ENCODE measurements at regions not wholly inside any gene's neighbourhood (a gene's known extent, or its start where the extent isn't known, plus 50 kb on each side); places are given as distances from the start of the nearest gene placed in this dataset.

GRCh38 chr14:82073547-82073946, 539.9 kb upstream of the SEL1L start:
- H3K4me3 ChIP-seq (ENCODE audit: low read depth, low read length, poor library complexity, severe bottlenecking) = no peak overlapping the region
- H4K20me1 ChIP-seq (ENCODE audit: insufficient read depth, low read length) = no peaks in the 10 kb centered on the region
- H2AFZ ChIP-seq (ENCODE audit: low read length) = no peak overlapping the region
- H3K9me3 ChIP-seq (ENCODE audit: low read length) = no peaks in the 10 kb centered on the region
- no peaks in the 10 kb centered on the region for H3K4me1 ChIP-seq (ENCODE audit: insufficient read depth, low read length, severe bottlenecking)
- no peaks in the 10 kb centered on the region for H3F3A ChIP-seq (ENCODE audit: insufficient read depth, low read length)
- no peaks in the 10 kb centered on the region for H3K79me2 ChIP-seq (ENCODE audit: insufficient read depth, low read length)
- no peaks in the 10 kb centered on the region for H3K36me3 ChIP-seq (ENCODE audit: insufficient read depth, low read length)
- no peaks in the 10 kb centered on the region for H3K27me3 ChIP-seq (ENCODE audit: insufficient read depth, low read length)
- TF ChIP-seq CTCF (IDR thresholded peaks at IDR 0.05; ENCODE audit: low read length) = no peak
- TF ChIP-seq EZH2 (IDR thresholded peaks at IDR 0.05; ENCODE audit: borderline replicate concordance, low read length) = no peak
- H3K9ac ChIP-seq (ENCODE audit: low read length) = no peak overlapping the region
- no peaks in the 10 kb centered on the region for H3K9me2 ChIP-seq (ENCODE audit: low read depth, low read length)
- no peak overlapping the region for H3K27ac ChIP-seq (ENCODE audit: low read depth, low read length, poor library complexity, severe bottlenecking)
- H3K4me2 ChIP-seq (ENCODE audit: low read length) = no peak overlapping the region

GRCh38 chr14:82075566-82075965, 541.9 kb upstream of the SEL1L start:
- no peak overlapping the region for H2AFZ ChIP-seq (ENCODE audit: low read length)
- no peak overlapping the region for H3K9ac ChIP-seq (ENCODE audit: low read length)
- H3K4me3 ChIP-seq (ENCODE audit: low read depth, low read length, poor library complexity, severe bottlenecking) = no peak overlapping the region
- no peaks in the 10 kb centered on the region for H3K27me3 ChIP-seq (ENCODE audit: insufficient read depth, low read length)
- H3F3A ChIP-seq (ENCODE audit: insufficient read depth, low read length) = no peaks in the 10 kb centered on the region
- H4K20me1 ChIP-seq (ENCODE audit: insufficient read depth, low read length) = no peaks in the 10 kb centered on the region
- no peaks in the 10 kb centered on the region for H3K36me3 ChIP-seq (ENCODE audit: insufficient read depth, low read length)
- H3K27ac ChIP-seq (ENCODE audit: low read depth, low read length, poor library complexity, severe bottlenecking) = no peak overlapping the region
- no peaks in the 10 kb centered on the region for H3K9me3 ChIP-seq (ENCODE audit: low read length)
- H3K9me2 ChIP-seq (ENCODE audit: low read depth, low read length) = no peaks in the 10 kb centered on the region
- no peak overlapping the region for H3K4me2 ChIP-seq (ENCODE audit: low read length)
- TF ChIP-seq CTCF (IDR thresholded peaks at IDR 0.05; ENCODE audit: low read length) (no peak), EZH2 (IDR thresholded peaks at IDR 0.05; ENCODE audit: borderline replicate concordance, low read length) (no peak)
- no peaks in the 10 kb centered on the region for H3K79me2 ChIP-seq (ENCODE audit: insufficient read depth, low read length)
- no peaks in the 10 kb centered on the region for H3K4me1 ChIP-seq (ENCODE audit: insufficient read depth, low read length, severe bottlenecking)

- Histone ChIP-seq H3K9ac (ENCODE audit: low read length) (no peak overlapping the region), H3F3A (ENCODE audit: insufficient read depth, low read length) (no peaks in the 10 kb centered on the region), H3K4me1 (ENCODE audit: insufficient read depth, low read length, severe bottlenecking) (no peaks in the 10 kb centered on the region), H3K27ac (ENCODE audit: low read depth, low read length, poor library complexity, severe bottlenecking) (no peak overlapping the region), H3K27me3 (ENCODE audit: insufficient read depth, low read length) (no peaks in the 10 kb centered on the region), H3K36me3 (ENCODE audit: insufficient read depth, low read length) (no peaks in the 10 kb centered on the region), H3K4me2 (ENCODE audit: low read length) (no peak overlapping the region), H3K79me2 (ENCODE audit: insufficient read depth, low read length) (no peaks in the 10 kb centered on the region), H3K9me2 (ENCODE audit: low read depth, low read length) (no peaks in the 10 kb centered on the region), H4K20me1 (ENCODE audit: insufficient read depth, low read length) (no peaks in the 10 kb centered on the region), H3K9me3 (ENCODE audit: low read length) (no peaks in the 10 kb centered on the region), H3K4me3 (ENCODE audit: low read depth, low read length, poor library complexity, severe bottlenecking) (no peak overlapping the region), H2AFZ (ENCODE audit: low read length) (no peak overlapping the region)
- no peak for TF ChIP-seq CTCF (IDR thresholded peaks at IDR 0.05; ENCODE audit: low read length)
- no peak for TF ChIP-seq EZH2 (IDR thresholded peaks at IDR 0.05; ENCODE audit: borderline replicate concordance, low read length)
Measured at GRCh38 chr14:82079553-82079952, 545.9 kb upstream of the SEL1L start.
